ENCODE measurements at regions not wholly inside any gene's neighbourhood (a gene's known extent, or its start where the extent isn't known, plus 50 kb on each side); places are given as distances from the start of the nearest gene placed in this dataset.
"Not testable (repeated sequence)": the region's sequence is repeated elsewhere in the genome, so short reads cannot be mapped to it uniquely, and the experiment has no call there.

DNA sequence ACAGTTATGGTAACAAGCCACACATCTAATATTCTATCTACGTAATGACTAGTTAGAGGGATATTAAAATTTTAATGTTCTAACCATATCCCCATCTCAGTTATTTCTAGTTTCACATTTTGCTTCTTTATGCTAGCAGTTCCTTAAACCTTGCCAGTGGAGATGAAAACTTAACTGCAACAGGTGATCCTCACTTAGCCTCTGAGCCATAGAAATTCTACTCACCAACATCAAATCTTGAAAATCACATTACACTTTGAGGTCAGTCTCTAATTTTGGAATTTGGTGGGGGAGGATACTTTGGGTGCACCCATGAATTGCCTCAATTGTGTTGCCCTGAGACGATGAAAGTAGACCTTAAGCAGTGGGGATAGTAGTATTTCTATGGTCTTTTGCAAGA lies 256.4 kb downstream of the GATA3 start:
- no peak for TF ChIP-seq ZNF274 (IDR thresholded peaks at IDR 0.05; ENCODE audit: low read depth, low read length)
- H3K4me3 ChIP-seq (ENCODE audit: low read length), result no peak overlapping the region

DNA sequence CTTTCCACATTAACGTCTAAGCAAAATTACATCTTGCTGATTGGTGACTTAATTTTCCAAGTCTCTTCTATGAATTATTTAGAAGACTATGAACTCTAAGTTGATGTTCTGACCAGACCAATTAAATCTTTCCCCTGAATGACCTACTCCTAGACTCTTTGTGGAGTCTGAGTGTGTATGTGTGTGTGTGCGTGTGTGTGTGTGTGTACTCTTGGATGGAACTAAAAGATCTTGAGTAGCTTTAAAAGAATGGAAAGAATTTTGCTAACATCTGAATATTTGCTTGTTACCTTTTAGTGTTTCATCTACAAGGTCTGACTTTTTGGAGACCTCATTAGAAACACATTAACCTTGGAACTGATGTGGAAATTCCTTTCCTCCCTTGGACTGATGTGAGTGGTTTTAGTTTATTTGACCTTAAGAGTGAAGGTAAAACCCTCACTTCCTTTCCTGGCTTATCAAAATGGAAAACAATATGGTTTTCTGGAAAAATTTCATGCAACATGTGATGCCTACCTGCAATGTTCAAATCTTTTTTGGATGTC lies 257.1 kb downstream of the GATA3 start:
- H3K4me3 ChIP-seq (ENCODE audit: low read length), result no peak overlapping the region
- no peak for TF ChIP-seq ZNF274 (IDR thresholded peaks at IDR 0.05; ENCODE audit: low read depth, low read length)

DNA sequence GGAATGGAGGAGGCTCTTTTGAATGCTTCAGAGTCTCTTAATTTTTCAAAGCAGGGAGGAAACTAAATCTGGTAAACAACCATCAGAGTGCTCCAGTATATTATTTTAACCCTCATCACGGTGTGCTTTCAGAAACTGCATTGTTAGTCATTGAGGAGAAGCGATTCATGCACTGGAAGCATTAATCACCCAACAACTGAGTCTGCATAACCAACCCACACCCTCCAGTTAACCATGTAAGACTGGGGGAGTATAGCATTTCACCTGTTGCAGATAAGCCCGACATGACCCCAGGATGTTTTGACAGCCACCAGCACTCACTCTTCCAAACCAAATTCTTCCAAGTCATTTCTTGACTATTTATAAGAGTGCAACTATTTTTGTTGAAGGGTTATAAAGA lies 257.6 kb downstream of the GATA3 start:
- no peak overlapping the region for H3K4me3 ChIP-seq (ENCODE audit: low read length)
- no peak for TF ChIP-seq ZNF274 (IDR thresholded peaks at IDR 0.05; ENCODE audit: low read depth, low read length)

DNA sequence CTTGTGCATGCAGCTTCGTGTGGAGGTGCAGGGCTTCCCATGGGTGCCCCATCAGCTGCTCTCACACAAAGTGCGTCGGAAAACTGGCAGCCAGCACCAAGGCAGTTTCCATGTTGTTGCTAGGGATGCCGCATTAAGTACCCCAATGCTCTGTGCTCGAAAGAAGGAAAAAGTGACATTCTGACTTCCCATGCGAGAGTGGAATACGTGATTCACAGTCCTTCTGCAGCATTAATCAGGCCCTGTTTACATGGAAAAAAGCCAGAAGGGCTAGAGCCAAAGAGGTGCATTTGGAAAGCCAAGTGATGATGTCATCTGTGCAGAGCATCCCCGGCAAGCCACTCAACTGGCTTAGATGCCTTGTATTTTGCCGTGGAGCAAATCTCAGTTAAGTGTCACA lies 258.3 kb downstream of the GATA3 start:
- no peak overlapping the region for H3K4me3 ChIP-seq (ENCODE audit: low read length)
- no peak for TF ChIP-seq ZNF274 (IDR thresholded peaks at IDR 0.05; ENCODE audit: low read depth, low read length)

DNA sequence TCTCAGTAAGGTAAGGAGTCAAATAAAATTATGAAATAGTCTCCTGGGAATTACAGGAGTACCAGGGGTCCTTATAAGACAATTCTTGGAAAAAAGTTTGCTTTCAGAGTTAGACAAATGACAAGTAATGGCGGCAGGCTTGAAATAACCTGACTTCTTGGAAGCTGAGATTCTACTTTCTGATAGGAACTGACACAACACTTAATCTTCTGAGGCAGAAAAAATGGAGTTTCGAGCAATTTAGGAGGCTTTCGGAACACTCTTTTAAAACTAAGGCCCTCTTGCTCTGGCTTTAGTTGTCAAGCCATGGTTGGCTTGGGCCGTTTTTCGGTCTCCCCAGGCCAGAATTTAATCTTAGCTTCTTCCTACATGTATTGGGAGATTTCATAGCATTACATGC lies 260.0 kb downstream of the GATA3 start:
- TF ChIP-seq ZNF274 (IDR thresholded peaks at IDR 0.05; ENCODE audit: low read depth, low read length), result no peak
- no peak overlapping the region for H3K4me3 ChIP-seq (ENCODE audit: low read length)

DNA sequence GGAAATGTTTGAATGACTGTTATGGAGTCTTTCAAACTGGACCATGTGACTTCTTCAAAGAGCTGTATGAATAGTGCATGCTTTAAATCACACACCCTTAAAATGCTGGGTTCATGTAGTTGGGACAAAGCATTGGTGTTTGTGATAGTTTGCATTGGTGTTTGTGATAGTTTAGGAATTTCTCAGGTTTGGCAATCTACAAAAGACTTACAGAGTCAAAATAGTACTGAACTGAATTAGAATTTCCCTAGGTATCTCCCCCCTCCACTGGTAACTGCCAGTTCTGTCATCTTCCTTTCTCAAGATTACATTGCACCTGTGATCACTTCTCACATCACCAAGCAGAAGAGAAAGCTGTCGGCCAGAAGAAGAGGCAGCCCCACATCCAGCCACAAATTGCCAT lies 261.1 kb downstream of the GATA3 start:
- H3K4me3 ChIP-seq (ENCODE audit: low read length), result no peak overlapping the region
- no peak for TF ChIP-seq ZNF274 (IDR thresholded peaks at IDR 0.05; ENCODE audit: low read depth, low read length)

DNA sequence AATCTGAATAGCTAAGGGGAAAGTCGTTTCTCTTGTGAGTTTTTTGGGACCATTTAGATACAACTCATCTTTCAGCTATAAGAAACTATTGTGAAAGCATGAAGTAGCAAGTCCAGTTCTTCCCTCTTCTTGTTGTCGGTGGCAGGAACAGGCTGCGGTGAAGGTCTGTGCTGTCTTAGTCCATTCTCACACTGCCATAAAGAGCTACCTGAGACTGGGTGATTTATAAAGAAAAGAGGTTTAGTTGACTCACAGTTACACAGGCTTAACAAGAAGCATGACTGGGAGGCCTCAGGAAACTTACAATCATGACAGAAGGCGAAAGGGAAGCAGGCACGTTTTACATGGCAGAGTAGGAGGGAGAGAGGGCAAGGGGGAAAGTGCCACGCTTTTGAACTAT lies 261.8 kb downstream of the GATA3 start:
- no peak for TF ChIP-seq ZNF274 (IDR thresholded peaks at IDR 0.05; ENCODE audit: low read depth, low read length)
- H3K4me3 ChIP-seq (ENCODE audit: low read length), result no peak overlapping the region

DNA sequence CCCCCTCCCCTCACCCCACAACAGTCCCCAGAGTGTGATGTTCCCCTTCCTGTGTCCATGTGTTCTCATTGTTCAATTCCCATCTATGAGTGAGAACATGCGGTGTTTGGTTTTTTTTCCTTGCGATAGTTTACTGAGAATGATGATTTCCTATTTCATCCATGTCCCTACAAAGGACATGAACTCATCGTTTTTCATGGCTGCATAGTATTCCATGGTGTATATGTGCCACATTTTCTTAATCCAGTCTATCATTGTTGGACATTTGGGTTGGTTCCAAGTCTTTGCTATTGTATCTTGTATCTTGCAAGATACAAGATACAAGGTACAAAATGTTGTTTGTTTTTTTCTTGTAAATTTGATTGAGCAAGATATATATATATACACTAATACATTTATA lies 263.9 kb downstream of the GATA3 start:
- not testable (repeated sequence) for H3K4me3 ChIP-seq (ENCODE audit: low read length)

DNA sequence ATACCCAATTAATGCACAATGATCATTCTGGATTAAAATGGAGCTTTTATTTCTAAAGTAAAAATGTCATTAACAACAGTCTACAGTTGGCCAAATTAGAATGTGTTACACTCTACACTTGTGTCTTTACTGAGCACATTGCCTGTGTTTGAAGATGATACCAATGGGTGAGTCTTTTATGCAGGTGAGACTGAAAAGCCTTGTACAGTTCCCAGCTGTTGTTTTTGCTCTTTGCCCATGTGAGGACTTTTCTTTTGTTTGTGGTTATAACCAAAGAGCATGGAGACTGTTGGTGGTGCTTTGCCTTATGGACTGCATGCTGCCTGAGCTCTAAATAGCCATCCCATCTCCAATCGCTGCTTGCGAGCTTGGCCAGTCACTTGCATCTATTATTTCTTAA lies 264.5 kb downstream of the GATA3 start:
- H3K4me3 ChIP-seq (ENCODE audit: low read length), result no peak overlapping the region
- no peak for TF ChIP-seq ZNF274 (IDR thresholded peaks at IDR 0.05; ENCODE audit: low read depth, low read length)

DNA sequence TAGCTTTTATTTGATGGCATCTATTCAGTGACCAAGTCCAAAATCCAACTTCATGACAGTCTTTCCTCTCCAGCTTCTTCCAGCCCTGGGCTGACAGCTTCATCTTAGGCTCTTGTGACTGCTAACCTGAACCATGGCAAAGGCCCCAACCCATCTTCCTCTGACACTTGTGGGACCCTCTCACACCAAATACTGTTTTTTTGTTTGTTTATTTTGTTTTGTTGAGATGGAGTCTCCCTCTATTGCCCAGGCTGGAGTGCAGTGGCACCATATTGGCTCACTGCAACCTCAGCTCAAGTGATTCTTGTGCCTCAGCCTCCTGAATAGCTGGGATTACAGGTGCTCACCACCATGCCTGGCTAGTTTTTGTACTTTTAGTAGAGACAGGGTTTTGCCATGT lies 265.2 kb downstream of the GATA3 start:
- H3K4me3 ChIP-seq (ENCODE audit: low read length), result no peak overlapping the region
- TF ChIP-seq ZNF274 (IDR thresholded peaks at IDR 0.05; ENCODE audit: low read depth, low read length), result no peak

DNA sequence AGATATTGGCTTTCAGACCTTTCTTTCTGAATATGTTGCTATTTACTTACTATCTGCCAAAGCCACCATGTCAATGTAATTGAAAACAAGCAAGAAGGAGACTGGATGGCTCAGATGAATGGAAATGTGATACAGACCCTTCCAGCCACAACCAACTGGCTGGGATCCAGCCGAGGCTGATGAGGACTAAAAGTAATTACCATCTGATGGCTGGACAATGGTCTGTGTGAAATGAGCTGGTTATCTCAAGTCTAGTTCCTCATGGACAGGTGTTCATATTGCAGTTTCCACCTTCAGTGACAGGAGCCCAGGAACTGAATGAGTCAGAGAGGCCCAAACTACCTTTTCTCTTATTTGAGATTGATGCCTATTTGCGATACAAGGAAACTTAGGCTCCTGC lies 267.5 kb downstream of the GATA3 start:
- TF ChIP-seq ZNF274 (IDR thresholded peaks at IDR 0.05; ENCODE audit: low read depth, low read length), result no peak
- H3K4me3 ChIP-seq (ENCODE audit: low read length), result no peak overlapping the region

DNA sequence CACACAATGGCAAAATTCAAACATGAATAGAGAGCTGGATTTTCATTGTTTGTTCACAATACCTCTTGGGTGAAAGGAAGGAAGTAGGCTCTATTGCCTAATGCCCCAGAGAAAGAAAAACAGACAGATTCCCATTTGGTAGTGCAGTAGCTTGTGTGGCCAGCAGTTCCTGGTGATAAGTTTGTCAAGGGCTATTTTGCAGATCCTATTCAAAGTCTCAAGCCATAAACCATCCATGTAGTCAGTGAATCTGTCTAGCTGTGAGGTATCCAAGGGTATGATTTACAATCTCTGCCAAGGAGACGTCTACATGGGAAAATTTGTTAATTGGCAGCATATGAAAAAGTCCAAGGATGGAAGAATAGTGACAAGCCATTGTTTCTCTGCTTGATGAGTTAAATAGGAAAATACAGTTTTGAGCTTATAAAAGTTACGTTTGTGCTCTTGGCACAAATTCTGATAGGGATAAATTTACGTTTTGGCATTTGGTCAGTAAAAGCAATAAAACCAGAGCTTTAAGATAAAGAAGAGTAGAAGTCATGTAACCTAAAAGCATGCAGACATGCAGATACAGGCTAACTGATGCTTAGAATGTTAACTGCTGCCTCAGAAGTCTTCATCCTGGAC lies 269.1 kb downstream of the GATA3 start:
- no peak for TF ChIP-seq ZNF274 (IDR thresholded peaks at IDR 0.05; ENCODE audit: low read depth, low read length)
- H3K4me3 ChIP-seq (ENCODE audit: low read length), result no peak overlapping the region

DNA sequence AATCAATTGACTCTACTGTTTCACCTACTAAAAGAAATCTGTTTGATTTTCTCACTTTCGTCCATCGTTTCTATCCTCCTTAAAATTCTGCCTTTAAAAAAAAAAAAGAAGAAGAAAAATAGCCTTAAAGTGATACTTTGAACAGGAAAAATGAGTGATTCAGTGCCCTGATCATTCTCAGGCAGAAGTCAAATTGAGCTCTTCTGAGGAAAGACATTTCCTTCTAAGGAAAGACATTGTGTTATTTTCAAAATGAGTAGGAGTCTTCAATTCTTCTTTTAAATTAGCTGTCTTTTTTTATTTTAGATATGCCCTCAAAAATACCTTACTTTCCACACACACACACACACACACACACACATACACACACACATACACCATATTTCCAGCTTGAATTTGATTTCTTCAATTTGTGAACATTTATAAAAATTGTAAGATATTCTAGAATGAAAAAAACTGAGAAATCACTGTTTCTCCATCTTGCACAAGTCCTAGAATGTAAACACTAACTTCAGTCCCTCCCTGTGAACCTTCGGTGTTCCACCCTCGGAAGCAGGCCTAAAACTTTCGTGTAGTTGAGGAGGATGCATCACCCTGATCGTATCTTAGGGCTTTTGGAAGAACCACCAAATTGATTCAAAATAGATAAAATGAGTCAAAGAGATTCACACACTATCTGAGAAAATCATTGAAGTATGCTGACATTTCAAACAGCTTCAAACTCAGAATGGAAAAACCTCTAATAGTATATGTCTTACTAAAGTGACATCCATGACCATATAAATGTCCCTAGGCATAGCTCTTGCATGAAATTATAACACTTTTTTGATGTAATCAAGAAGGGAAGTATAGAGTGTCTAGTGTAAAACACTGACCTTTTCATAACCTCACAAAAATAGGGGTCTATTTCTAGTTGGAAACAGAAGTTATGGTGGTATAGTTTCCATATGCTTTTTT lies 270.8 kb downstream of the GATA3 start:
- H3K4me3 ChIP-seq (ENCODE audit: low read length), result no peak overlapping the region
- no peak for TF ChIP-seq ZNF274 (IDR thresholded peaks at IDR 0.05; ENCODE audit: low read depth, low read length)

DNA sequence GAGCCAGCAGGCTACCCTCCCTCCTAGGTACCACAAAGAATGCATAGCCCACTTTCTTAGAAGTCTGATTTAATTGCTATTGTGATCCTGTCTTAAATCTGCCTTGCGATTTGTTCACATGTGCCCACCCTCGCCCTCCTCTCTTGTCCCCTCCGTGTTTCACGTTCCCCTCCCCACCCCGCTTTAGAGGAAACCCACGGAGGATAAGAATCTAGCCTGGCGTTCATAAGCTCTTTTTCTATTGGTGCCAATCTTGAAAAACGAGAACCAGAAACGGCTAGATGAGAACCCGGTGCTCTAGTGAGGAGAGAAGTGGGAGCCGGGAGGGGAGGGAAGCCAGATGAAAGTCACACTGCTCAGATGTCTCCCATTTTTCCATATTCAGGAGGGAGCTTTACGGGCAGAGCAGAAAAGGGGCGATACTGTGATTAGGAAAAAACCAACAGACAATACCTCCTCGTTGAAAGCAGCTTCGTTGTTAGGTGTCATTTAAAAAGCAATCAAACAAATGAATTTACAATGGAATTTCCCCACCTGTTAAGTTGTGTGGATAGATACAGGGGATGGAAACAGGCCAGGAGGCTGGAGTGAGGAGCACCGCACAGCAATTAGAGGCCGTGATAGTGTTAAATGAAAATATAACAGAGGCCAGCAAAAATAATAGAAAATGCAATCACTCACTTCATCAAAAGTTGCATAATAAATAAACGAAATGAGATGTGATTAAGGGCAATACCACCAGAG lies 272.1 kb downstream of the GATA3 start:
- no peak for TF ChIP-seq ZNF274 (IDR thresholded peaks at IDR 0.05; ENCODE audit: low read depth, low read length)

DNA sequence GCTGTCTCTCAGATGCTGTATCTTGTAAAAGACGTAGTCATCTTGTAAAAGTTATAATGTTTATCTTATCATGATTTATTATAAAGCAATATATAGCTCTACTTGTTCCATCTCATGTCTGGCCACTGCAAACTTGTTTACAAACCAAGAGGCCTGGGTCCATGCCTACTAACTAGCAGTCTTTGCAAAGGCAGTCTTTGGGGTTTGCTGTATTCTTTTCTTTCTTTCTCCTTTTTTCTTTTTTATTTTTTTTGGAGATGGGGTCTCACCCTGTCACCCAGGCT lies 272.6 kb downstream of the GATA3 start:
- no peak overlapping the region for H3K4me3 ChIP-seq (ENCODE audit: low read length)
- TF ChIP-seq ZNF274 (IDR thresholded peaks at IDR 0.05; ENCODE audit: low read depth, low read length), result no peak

More for the DNA sequence above, 272.1 kb downstream of the GATA3 start:
- no peak overlapping the region for H3K4me3 ChIP-seq (ENCODE audit: low read length)

All from GM08714 (cell line).